ENCODE measurements at regions not wholly inside any gene's neighbourhood (a gene's known extent, or its start where the extent isn't known, plus 50 kb on each side); places are given as distances from the start of the nearest gene placed in this dataset.

- no peaks in the 10 kb centered on the region for H3K4me1 ChIP-seq (ENCODE audit: control insufficient read depth, extremely low read depth, insufficient read depth, low read length)
- H3K27me3 ChIP-seq (ENCODE audit: control insufficient read depth, insufficient read depth, low read length), result peaks cover 5% of the 10 kb centered on the region
- H3K4me3 ChIP-seq (replicated peaks in 1 of 4; ENCODE audit: control extremely low read depth in 1 of 4, insufficient read depth in 1 of 4, low read depth in 3 of 4, low read length in 4 of 4), result no peak overlapping the region
- no peak overlapping the region for H2AFZ ChIP-seq (ENCODE audit: low read length)
- no peak for DNase-seq (ENCODE audit: low read depth in 2 of 2)
- H3K4me2 ChIP-seq (ENCODE audit: extremely low read depth, insufficient read depth, low read length), result no peak overlapping the region
- H3K9ac ChIP-seq (ENCODE audit: insufficient read depth, low read length), result no peak overlapping the region
- no peaks in the 10 kb centered on the region for H3K79me2 ChIP-seq (ENCODE audit: control insufficient read depth, insufficient read depth, low read length)
- no peaks in the 10 kb centered on the region for H4K20me1 ChIP-seq (ENCODE audit: control insufficient read depth, extremely low read depth, insufficient read depth, low read length)
- no peaks in the 10 kb centered on the region for H3K36me3 ChIP-seq (ENCODE audit: control insufficient read depth, insufficient read depth, low read length)
- H3K27ac ChIP-seq (ENCODE audit: insufficient read depth, low read length), result no peak overlapping the region
- no peak for TF ChIP-seq CTCF (conservative IDR thresholded peaks at IDR 0.05 in 1 of 2, IDR thresholded peaks at IDR 0.05 in 1 of 2; ENCODE audit: low read depth in 1 of 2, low read length in 2 of 2)
- no peak for TF ChIP-seq EZH2 (IDR thresholded peaks at IDR 0.05; ENCODE audit: low read length, missing control alignments)
- no peaks in the 10 kb centered on the region for H3K9me3 ChIP-seq (ENCODE audit: control insufficient read depth, insufficient read depth, low read depth, low read length)
These were observed 152.2 kb downstream of the EFNB1 start for GRCh38 chrX:68980906-68981616.

GRCh38 chrX:68978655-68979054 is 149.8 kb downstream of the EFNB1 start:
- Histone ChIP-seq H3K27ac (ENCODE audit: insufficient read depth, low read length) (no peak overlapping the region), H3K79me2 (ENCODE audit: control insufficient read depth, insufficient read depth, low read length) (no peaks in the 10 kb centered on the region), H3K9me3 (ENCODE audit: control insufficient read depth, insufficient read depth, low read depth, low read length) (no peaks in the 10 kb centered on the region), H3K4me2 (ENCODE audit: extremely low read depth, insufficient read depth, low read length) (no peak overlapping the region), H4K20me1 (ENCODE audit: control insufficient read depth, extremely low read depth, insufficient read depth, low read length) (no peaks in the 10 kb centered on the region), H3K9ac (ENCODE audit: insufficient read depth, low read length) (no peak overlapping the region), H2AFZ (ENCODE audit: low read length) (no peak overlapping the region), H3K4me3 (replicated peaks in 1 of 4; ENCODE audit: control extremely low read depth in 1 of 4, insufficient read depth in 1 of 4, low read depth in 3 of 4, low read length in 4 of 4) (no peak overlapping the region), H3K27me3 (ENCODE audit: control insufficient read depth, insufficient read depth, low read length) (peaks cover 5% of the 10 kb centered on the region), H3K36me3 (ENCODE audit: control insufficient read depth, insufficient read depth, low read length) (no peaks in the 10 kb centered on the region), H3K4me1 (ENCODE audit: control insufficient read depth, extremely low read depth, insufficient read depth, low read length) (no peaks in the 10 kb centered on the region)
- TF ChIP-seq CTCF (conservative IDR thresholded peaks at IDR 0.05 in 1 of 2, IDR thresholded peaks at IDR 0.05 in 1 of 2; ENCODE audit: low read depth in 1 of 2, low read length in 2 of 2), result no peak
- TF ChIP-seq EZH2 (IDR thresholded peaks at IDR 0.05; ENCODE audit: low read length, missing control alignments), result no peak
- no peak for DNase-seq (ENCODE audit: low read depth in 2 of 2)

GRCh38 chrX:68978255-68978654 is 149.4 kb downstream of the EFNB1 start:
- TF ChIP-seq CTCF (conservative IDR thresholded peaks at IDR 0.05 in 1 of 2, IDR thresholded peaks at IDR 0.05 in 1 of 2; ENCODE audit: low read depth in 1 of 2, low read length in 2 of 2) (no peak), EZH2 (IDR thresholded peaks at IDR 0.05; ENCODE audit: low read length, missing control alignments) (no peak)
- H3K4me3 ChIP-seq (replicated peaks in 1 of 4; ENCODE audit: control extremely low read depth in 1 of 4, insufficient read depth in 1 of 4, low read depth in 3 of 4, low read length in 4 of 4), result no peak overlapping the region
- no peak overlapping the region for H3K9ac ChIP-seq (ENCODE audit: insufficient read depth, low read length)
- no peaks in the 10 kb centered on the region for H4K20me1 ChIP-seq (ENCODE audit: control insufficient read depth, extremely low read depth, insufficient read depth, low read length)
- DNase-seq (ENCODE audit: low read depth in 2 of 2), result peak; percentile 41 to 79
- no peak overlapping the region for H3K27ac ChIP-seq (ENCODE audit: insufficient read depth, low read length)
- H3K4me1 ChIP-seq (ENCODE audit: control insufficient read depth, extremely low read depth, insufficient read depth, low read length), result no peaks in the 10 kb centered on the region
- no peaks in the 10 kb centered on the region for H3K9me3 ChIP-seq (ENCODE audit: control insufficient read depth, insufficient read depth, low read depth, low read length)
- H3K36me3 ChIP-seq (ENCODE audit: control insufficient read depth, insufficient read depth, low read length), result no peaks in the 10 kb centered on the region
- H2AFZ ChIP-seq (ENCODE audit: low read length), result no peak overlapping the region
- no peak overlapping the region for H3K4me2 ChIP-seq (ENCODE audit: extremely low read depth, insufficient read depth, low read length)
- peaks cover 5% of the 10 kb centered on the region for H3K27me3 ChIP-seq (ENCODE audit: control insufficient read depth, insufficient read depth, low read length)
- H3K79me2 ChIP-seq (ENCODE audit: control insufficient read depth, insufficient read depth, low read length), result no peaks in the 10 kb centered on the region
